ENCODE measurements at regions not wholly inside any gene's neighbourhood (a gene's known extent, or its start where the extent isn't known, plus 50 kb on each side); places are given as distances from the start of the nearest gene placed in this dataset.
"Not testable (repeated sequence)": the region's sequence is repeated elsewhere in the genome, so short reads cannot be mapped to it uniquely, and the experiment has no call there.

GRCh38 chr21:28581976-28582375 lies 410.7 kb downstream of the LTN1 start:
- no peak for TF ChIP-seq MYC (IDR thresholded peaks at IDR 0.05; ENCODE audit: low read depth, low read length)
- TF ChIP-seq, protein P1, sequence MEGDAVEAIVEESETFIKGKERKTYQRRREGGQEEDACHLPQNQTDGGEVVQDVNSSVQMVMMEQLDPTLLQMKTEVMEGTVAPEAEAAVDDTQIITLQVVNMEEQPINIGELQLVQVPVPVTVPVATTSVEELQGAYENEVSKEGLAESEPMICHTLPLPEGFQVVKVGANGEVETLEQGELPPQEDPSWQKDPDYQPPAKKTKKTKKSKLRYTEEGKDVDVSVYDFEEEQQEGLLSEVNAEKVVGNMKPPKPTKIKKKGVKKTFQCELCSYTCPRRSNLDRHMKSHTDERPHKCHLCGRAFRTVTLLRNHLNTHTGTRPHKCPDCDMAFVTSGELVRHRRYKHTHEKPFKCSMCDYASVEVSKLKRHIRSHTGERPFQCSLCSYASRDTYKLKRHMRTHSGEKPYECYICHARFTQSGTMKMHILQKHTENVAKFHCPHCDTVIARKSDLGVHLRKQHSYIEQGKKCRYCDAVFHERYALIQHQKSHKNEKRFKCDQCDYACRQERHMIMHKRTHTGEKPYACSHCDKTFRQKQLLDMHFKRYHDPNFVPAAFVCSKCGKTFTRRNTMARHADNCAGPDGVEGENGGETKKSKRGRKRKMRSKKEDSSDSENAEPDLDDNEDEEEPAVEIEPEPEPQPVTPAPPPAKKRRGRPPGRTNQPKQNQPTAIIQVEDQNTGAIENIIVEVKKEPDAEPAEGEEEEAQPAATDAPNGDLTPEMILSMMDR (IDR thresholded peaks at IDR 0.05; ENCODE audit: extremely low read depth in 1 of 2, insufficient read depth in 1 of 2, low read depth in 1 of 2, low read length in 2 of 2), result no peak
- TF ChIP-seq GATA2 (IDR thresholded peaks at IDR 0.05; ENCODE audit: insufficient read depth, insufficient read length, low read depth, low read length), result no peak
- TF ChIP-seq POLR2A (IDR thresholded peaks at IDR 0.05; ENCODE audit: low read depth, low read length), result no peak
- TF ChIP-seq JUN (IDR thresholded peaks at IDR 0.05; ENCODE audit: borderline replicate concordance, insufficient read depth, insufficient read length, low read depth), result no peak
- no peak for TF ChIP-seq POLR2AphosphoS5 (IDR thresholded peaks at IDR 0.05; ENCODE audit: insufficient read depth, low read depth, low read length)
- no peak for TF ChIP-seq EZH2 (IDR thresholded peaks at IDR 0.05; ENCODE audit: borderline replicate concordance, low read depth, low read length, severe bottlenecking)
- no peak for TF ChIP-seq FOS (IDR thresholded peaks at IDR 0.05; ENCODE audit: borderline replicate concordance, insufficient read depth, low read length)
- TF ChIP-seq, protein P2, sequence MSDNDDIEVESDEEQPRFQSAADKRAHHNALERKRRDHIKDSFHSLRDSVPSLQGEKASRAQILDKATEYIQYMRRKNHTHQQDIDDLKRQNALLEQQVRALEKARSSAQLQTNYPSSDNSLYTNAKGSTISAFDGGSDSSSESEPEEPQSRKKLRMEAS (IDR thresholded peaks at IDR 0.05; ENCODE audit: insufficient read depth, insufficient read length), result no peak
- Histone ChIP-seq H3K4me2 (ENCODE audit: insufficient read depth, low read length) (no peak overlapping the region), H3K9me3 (replicated peaks; ENCODE audit: control insufficient read depth, insufficient read depth, low read length) (no peaks in the 10 kb centered on the region), H4K20me1 (replicated peaks; ENCODE audit: control insufficient read depth, extremely low read depth, insufficient read depth, low read length) (no peaks in the 10 kb centered on the region), H3K4me1 (ENCODE audit: control insufficient read depth, extremely low read depth, insufficient read depth, low read length) (peaks cover 4% of the 10 kb centered on the region), H2AFZ (ENCODE audit: low read depth, low read length) (no peak overlapping the region), H3K9ac (replicated peaks; ENCODE audit: extremely low read depth, insufficient read depth, low read length) (no peak overlapping the region), H3K27me3 (ENCODE audit: control insufficient read depth in 2 of 2, insufficient read depth in 2 of 2, low read length in 2 of 2) (no peaks in the 10 kb centered on the region), H3K4me3 (replicated peaks in 1 of 3; ENCODE audit: insufficient read depth in 1 of 3, low read depth in 1 of 3, low read length in 3 of 3) (no peak overlapping the region), H3K79me2 (ENCODE audit: control insufficient read depth, insufficient read depth, low read length) (no peaks in the 10 kb centered on the region), H3K9me1 (replicated peaks; ENCODE audit: control insufficient read depth, extremely low read depth, insufficient read depth, low read length) (no peaks in the 10 kb centered on the region), H3K27ac (ENCODE audit: insufficient read depth, low read depth, low read length) (no peak overlapping the region), H3K36me3 (ENCODE audit: control insufficient read depth in 2 of 2, extremely low read depth in 1 of 2, insufficient read depth in 2 of 2, low read length in 2 of 2) (no peaks in the 10 kb centered on the region)
- no TSS peak for BruUV-seq (replicated peaks)
- ChIA-PET CTCF (interaction anchor here (1.2 kb wide), 1 partner anchor 45 kb away, joined by 3 read pairs; no protein-coding TSS in a partner anchor), POLR2A (no interaction called here)
- dilution Hi-C loops (cut with MboI; ENCODE audit: extremely low pct_ligation_motif_present, low sequenced_read_pairs) (no loop called here), intact Hi-C loops (cut with micrococcal nuclease) (no loop called here)
- DNase-seq (ENCODE audit: low read depth, low spot score) (no peak), FAIRE-seq (peak; percentile 50)

GRCh38 chr21:28581311-28581731 lies 411.4 kb downstream of the LTN1 start:
- H3K9me3 ChIP-seq (replicated peaks; ENCODE audit: control insufficient read depth, insufficient read depth, low read length); H3K9ac ChIP-seq (replicated peaks; ENCODE audit: extremely low read depth, insufficient read depth, low read length); dilution Hi-C loops (cut with MboI; ENCODE audit: extremely low pct_ligation_motif_present, low sequenced_read_pairs); H3K79me2 ChIP-seq (ENCODE audit: control insufficient read depth, insufficient read depth, low read length); BruUV-seq (replicated peaks); intact Hi-C loops (cut with micrococcal nuclease); H3K4me3 ChIP-seq (replicated peaks in 1 of 3; ENCODE audit: insufficient read depth in 1 of 3, low read depth in 1 of 3, low read length in 3 of 3); H3K4me2 ChIP-seq (ENCODE audit: insufficient read depth, low read length); H2AFZ ChIP-seq (ENCODE audit: low read depth, low read length); H3K36me3 ChIP-seq (ENCODE audit: control insufficient read depth in 2 of 2, extremely low read depth in 1 of 2, insufficient read depth in 2 of 2, low read length in 2 of 2); H3K27ac ChIP-seq (ENCODE audit: insufficient read depth, low read depth, low read length); DNase-seq (ENCODE audit: low read depth, low spot score); H3K27me3 ChIP-seq (ENCODE audit: control insufficient read depth in 2 of 2, insufficient read depth in 2 of 2, low read length in 2 of 2); H4K20me1 ChIP-seq (replicated peaks; ENCODE audit: control insufficient read depth, extremely low read depth, insufficient read depth, low read length); H3K9me1 ChIP-seq (replicated peaks; ENCODE audit: control insufficient read depth, extremely low read depth, insufficient read depth, low read length); H3K4me1 ChIP-seq (ENCODE audit: control insufficient read depth, extremely low read depth, insufficient read depth, low read length): not testable (repeated sequence)
- CTCF ChIA-PET, result interaction anchor here (1.4 kb wide), 1 partner anchor 64 kb away, joined by 4 read pairs; no protein-coding TSS in a partner anchor
- FAIRE-seq, result peak; percentile 18
- POLR2A ChIA-PET, result interaction anchor here (0.7 kb wide), 1 partner anchor 60 kb away, joined by 3 read pairs; no protein-coding TSS in a partner anchor
